PC-9 (cell line): ENCODE measurements at regions not wholly inside any gene's neighbourhood (a gene's known extent, or its start where the extent isn't known, plus 50 kb on each side); places are given as distances from the start of the nearest gene placed in this dataset.

Experiments
- CTCF ChIP-seq: fragments of 200-600 bp; sonication (generic); conservative IDR thresholded peaks from 2 replicates; pipeline ENCODE4 v1.6.1; 2017; ENCODE audit warnings: mixed run types, antibody characterized with exemption, mild to moderate bottlenecking, moderate library complexity
- EZH2 ChIP-seq: fragments of 200-600 bp; sonication (generic); IDR thresholded peaks from 2 replicates; pipeline ENCODE4 v1.8.0; 2017; ENCODE audit warnings: antibody characterized with exemption, low read depth

GRCh38 chr15:85854345-85855097 lies 59.8 kb upstream of the KLHL25 start:
- TF ChIP-seq CTCF (peak; percentile 90), EZH2 (no peak)
